Left renal cortex interstitium (tissue), 4 donors: ENCODE measurements at regions not wholly inside any gene's neighbourhood (a gene's known extent, or its start where the extent isn't known, plus 50 kb on each side); places are given as distances from the start of the nearest gene placed in this dataset.
"Not testable (repeated sequence)": the region's sequence is repeated elsewhere in the genome, so short reads cannot be mapped to it uniquely, and the experiment has no call there.

Source experiments
- DNase-seq, 4 donors: peaks; one replicate each; pipeline ENCODE4 v3.0.0-alpha.2; 2013; ENCODE audit warnings: low read depth in 4 of 4, low spot score in 2 of 4, missing footprints in 1 of 4

DNA sequence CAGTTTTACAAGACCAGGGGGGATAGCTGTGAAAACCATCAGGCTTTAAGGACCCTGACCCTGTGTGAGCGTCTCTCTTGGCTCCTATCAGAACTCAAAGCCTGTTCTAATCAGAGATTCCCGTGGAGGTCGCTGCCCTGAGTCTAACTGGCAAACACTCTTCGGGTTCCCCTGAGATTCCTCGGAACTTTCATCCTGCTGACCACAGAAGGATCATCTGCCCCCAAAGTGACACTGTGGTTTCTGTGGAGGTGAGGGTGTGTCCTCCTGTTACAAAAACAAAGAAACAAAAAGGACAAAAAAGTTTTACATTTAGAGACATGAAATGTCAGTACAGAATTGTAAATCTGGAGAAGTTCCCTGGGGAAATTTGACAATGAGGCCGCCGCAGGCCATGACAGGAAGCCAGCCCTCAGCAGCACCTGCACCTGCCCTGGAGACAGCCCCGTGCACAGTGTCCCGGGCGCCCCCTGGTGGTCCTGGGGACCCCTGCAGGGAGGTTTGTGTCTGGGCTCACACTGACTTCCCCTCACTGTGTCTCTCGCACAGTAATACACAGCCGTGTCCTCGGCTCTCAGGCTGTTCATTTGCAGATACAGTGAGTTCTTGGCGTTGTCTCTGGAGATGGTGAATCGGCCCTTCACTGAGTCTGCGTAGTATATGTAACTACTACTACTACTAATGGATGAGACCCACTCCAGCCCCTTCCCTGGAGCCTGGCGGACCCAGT, 708.3 kb downstream of the TMEM121 start:
- not testable (repeated sequence) for DNase-seq

- no peak for DNase-seq
These were observed 709.2 kb downstream of the TMEM121 start for GRCh38 chr14:106235356-106236159.

DNA sequence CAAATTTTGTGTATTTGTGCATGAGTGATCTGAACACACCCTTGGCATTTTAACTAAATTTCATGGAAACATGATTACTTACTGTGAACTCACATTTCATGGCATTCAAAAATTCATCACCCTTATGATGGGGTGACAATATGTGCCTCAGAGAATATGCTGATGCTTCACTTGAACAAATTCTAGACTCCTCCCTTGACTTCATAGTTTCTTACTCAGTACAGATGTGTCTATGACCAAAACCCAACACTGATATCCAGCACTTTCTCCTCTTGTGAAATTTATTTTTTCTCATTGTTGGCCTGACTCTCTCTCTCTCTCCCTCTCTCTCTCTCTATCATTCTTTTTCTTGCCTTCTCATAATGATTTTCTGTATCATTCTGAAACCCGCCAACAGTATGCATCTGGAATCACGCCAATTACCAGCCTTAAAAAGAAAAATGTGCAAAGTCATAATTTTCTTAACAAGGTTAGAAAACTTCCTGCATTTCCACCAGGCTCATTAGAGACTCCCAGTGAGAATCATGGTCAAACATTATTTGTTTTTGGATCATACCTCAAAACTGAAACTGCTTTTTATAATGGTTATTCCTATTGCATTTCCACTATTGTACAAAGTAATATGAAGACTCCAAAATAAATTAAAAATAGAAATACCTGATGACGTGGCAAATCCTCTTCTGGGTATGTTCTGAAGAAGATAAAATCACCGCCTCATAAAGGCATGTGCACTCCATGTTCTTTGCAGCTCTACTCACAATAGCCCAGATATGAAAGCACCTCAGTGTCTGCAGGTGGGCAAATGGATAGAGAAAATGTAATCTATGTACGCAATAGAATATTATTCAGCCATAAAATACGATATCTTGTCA, 722.2 kb downstream of the TMEM121 start:
- DNase-seq = no peak

DNA sequence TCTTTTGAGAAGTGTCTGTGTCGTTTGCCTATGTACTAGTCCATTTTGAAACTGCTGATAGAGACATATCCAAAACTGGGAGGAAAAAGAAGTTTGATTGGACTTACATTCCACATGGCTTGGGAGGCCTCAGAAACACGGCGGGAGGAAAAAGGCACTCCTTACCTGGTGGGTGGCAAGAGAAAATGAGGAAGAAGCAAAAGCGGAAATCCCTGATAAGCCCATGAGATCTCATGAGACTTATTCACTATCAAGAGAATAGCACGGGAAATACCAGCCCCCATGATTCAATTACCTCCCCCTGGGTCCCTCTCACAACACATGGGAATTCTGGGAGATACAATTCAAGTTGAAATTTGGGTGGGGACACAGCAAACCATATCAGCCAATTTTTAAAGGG, 727.6 kb downstream of the TMEM121 start:
- not testable (repeated sequence) for DNase-seq

GRCh38 chr14:106257569-106257994, 731.2 kb downstream of the TMEM121 start:
- not testable (repeated sequence) for DNase-seq

GRCh38 chr14:106268013-106268727, 741.8 kb downstream of the TMEM121 start:
- no peak for DNase-seq

- DNase-seq = no peak
These were observed 742.6 kb downstream of the TMEM121 start for GRCh38 chr14:106269029-106269428.

DNA sequence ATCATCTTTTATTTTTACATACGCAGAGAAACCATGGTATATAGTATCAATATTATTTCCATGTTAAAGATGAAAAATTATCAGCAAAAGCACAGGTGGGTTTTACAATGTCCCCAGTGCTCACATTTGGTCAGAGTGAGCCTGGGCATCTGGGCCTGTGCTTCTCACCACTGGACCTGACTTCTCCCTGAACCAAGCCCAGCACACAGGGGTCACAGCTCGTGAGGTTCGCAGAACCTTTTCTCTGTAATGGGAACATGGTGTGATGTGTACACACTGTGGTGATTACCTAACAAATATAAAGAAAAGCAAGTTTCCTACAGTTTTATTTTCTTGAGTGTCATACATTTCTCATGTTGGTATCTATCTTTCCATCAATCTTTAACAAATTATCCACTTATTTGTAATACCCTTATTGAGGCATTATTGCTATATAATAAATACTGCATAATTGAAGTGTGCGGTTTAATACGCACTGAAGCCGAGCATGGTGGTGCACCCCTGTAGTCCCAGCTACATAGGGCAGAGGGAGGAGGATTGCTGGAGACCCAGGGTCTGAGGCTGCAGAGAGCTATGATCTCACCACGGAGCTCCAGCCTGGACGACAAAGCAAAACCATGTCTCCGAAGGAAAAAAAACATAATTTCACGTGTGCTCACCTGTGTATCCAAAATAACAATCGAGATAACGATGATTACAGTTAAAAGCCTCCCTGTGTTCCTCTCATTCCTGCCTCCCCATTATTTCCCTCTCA, 743.2 kb downstream of the TMEM121 start:
- DNase-seq = no peak

- DNase-seq = not testable (repeated sequence)
These were observed 744.2 kb downstream of the TMEM121 start for GRCh38 chr14:106270476-106271121.

DNA sequence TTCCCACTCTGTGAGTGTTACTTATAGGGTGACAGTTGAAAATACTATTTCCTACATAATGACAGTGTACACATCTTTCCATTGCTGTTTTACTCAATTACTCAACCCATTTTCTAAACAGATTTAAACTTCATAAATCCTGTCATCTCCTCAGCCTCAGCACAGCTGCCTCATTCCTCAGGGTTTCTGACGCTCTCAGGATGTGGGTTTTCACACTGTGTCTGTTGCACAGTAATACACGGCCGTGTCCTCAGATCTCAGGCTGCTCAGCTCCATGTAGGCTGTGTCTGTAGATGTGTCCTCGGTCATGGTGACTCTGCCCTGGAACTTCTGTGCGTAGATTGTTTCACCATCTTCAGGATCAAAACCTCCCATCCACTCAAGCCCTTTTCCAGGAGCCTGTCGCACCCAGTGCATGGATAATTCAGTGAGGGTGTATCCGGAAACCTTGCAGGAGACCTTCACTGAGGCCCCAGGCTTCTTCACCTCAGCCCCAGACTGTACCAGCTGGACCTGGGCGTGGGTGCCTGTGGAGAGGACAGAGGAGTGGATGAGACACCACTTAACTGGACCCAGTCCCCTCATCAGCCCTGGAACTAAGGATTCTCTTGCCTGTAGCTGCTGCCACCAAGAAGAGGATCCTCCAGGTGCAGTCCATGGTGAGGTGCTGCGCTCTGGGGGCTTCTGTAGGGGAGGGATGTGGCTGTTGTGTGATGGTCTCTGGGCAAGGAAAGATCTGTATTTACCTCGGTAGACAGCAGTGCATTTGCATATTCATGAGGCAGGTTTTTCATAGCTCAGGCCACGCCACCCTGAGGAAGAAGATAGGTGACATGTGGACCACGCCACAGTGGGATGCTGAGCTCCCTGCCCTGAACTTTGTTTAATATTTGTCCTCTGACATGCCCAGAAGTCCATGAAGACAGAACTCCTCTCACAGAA, 750.2 kb downstream of the TMEM121 start:
- no peak for DNase-seq

- no peak for DNase-seq
These were observed 751.1 kb downstream of the TMEM121 start for GRCh38 chr14:106277503-106277902.

DNA sequence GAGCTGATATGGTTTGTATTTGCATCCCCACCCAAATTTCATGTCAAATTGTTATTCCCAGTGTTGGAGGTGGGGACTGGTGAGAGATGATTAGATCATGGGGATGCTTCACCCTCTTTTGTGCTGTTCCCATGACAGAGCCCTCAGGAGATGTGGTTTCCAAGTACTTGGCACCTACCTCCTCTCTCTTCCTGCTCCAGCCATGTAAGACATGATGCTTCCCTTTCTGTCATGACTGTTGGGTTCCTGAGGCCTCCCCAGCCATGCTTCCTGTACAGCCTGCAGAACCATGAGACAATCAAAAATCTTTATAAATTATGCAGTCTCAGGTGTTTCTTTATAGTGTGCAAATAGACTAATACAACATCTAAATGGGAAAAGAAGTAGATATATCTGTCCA, 754.5 kb downstream of the TMEM121 start:
- DNase-seq = no peak

- DNase-seq = no peak
These were observed 760.4 kb downstream of the TMEM121 start for GRCh38 chr14:106286697-106287290.

DNA sequence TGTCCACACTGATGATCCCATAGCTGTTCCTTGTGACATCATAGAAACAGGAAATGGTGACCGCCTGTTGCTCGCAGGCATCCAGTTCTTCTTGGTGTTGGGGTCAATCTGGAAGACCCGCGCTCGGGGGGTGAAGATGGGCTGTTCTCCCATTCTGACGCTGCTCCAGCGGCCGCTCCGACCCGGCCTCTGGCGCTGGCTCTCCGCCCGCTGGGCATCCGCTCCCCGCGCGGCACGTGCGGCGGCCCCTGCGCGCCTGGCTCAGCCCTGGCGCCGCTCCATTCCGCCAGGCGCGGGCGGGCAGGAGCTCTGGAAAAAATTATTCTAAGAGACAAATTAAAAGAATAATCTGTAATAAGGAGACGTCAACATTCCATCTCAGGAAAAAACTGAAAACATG, 761.1 kb downstream of the TMEM121 start:
- no peak for DNase-seq

- no peak for DNase-seq
These were observed 765.2 kb downstream of the TMEM121 start for GRCh38 chr14:106291626-106292025.

DNA sequence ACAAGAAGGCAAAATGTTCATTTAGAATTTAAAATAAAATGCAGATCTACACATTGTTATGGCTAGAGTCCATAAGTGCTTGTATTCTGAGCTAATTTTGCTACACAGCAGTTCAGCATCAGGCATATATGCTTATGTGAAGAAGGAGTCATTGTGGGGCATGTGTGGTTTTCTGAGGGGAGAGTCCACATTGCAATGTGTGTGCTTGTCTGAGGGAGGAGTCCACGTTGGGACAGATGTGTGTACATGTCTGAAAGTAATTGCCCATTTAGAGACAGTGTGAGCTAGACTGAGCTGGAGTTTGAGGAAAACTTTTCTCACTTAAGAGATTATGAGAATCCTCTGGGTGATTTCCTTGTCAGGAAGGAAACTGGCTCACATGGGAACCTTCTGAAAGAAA, 767.9 kb downstream of the TMEM121 start:
- no peak for DNase-seq

DNA sequence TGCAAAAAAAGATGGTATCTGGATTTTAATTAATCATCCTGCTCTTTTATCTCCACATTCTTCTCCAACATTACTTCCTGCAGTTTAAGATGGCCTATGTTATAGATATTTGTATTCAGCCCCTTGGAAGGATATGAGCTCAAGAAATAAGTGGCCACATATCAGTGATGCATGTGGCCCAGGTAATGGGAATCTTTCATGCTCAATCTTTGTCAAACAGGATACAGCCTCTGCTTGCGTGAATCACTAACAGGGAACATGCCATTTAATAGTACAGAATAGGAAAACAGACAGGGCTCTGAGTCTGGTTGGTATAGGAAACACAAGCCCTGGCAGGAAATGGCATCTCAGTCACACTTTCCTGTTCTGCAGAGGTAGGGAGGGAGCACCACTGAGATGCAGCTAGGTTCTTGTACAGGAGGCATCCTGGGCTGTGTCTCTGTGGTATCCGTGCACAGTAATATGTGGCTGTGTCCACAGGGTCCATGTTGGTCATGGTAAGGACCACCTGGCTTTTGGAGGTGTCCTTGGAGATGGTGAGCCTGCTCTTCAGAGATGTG, 774.6 kb downstream of the TMEM121 start:
- DNase-seq = not testable (repeated sequence)
